NB4 (cell line): ENCODE measurements at regions not wholly inside any gene's neighbourhood (a gene's known extent, or its start where the extent isn't known, plus 50 kb on each side); places are given as distances from the start of the nearest gene placed in this dataset.

Experiments
- CTCF ChIP-seq: IDR thresholded peaks from one replicate; pipeline ENCODE4 v1.5.1; 2012; ENCODE audit warnings: low read depth, low read length
- POLR2A ChIP-seq: IDR thresholded peaks from 2 replicates; pipeline ENCODE4 v1.6.1; 2011; ENCODE audit warnings: mild to moderate bottlenecking; ENCODE audit not compliant: insufficient read length; ENCODE audit errors: extremely low read depth

GRCh38 chr9:91065231-91066041, 263.8 kb downstream of the SYK start:
- TF ChIP-seq POLR2A (no peak), CTCF (no peak)
